Mammary epithelial cell (primary cell): ENCODE measurements at regions not wholly inside any gene's neighbourhood (a gene's known extent, or its start where the extent isn't known, plus 50 kb on each side); places are given as distances from the start of the nearest gene placed in this dataset.

Experiments used
- CTCF ChIP-seq, 2 donors: IDR thresholded peaks in 1 of 2; conservative IDR thresholded peaks in 1 of 2; 2 replicates each; pipeline ENCODE4 v1.5.1; 2011 to 2012; ENCODE audit warnings: inconsistent platforms in 2 of 2, low read length in 2 of 2, mild to moderate bottlenecking in 2 of 2, control low read depth in 1 of 2, low read depth in 1 of 2; ENCODE audit not compliant: insufficient read depth in 1 of 2; ENCODE audit errors: extremely low read depth in 1 of 2
- EZH2 ChIP-seq: IDR thresholded peaks from 2 replicates; pipeline ENCODE4 v1.6.1; 2012; ENCODE audit warnings: low read length, inconsistent platforms, borderline replicate concordance

- TF ChIP-seq CTCF (conservative IDR thresholded peaks at IDR 0.05 in 1 of 2, IDR thresholded peaks at IDR 0.05 in 1 of 2; ENCODE audit: extremely low read depth in 1 of 2, insufficient read depth in 1 of 2, low read depth in 1 of 2, low read length in 2 of 2) (no peak), EZH2 (no peak)
Measured at GRCh38 chr2:8399731-8400130, 282.1 kb upstream of the ID2 start.
